ENCODE measurements at regions not wholly inside any gene's neighbourhood (a gene's known extent, or its start where the extent isn't known, plus 50 kb on each side); places are given as distances from the start of the nearest gene placed in this dataset.
"Not testable (repeated sequence)": the region's sequence is repeated elsewhere in the genome, so short reads cannot be mapped to it uniquely, and the experiment has no call there.

GRCh38 chr5:108696951-108697715 lies 50.6 kb upstream of the FER start:
- DNase-seq: no peak

- no peak for DNase-seq
Observed at GRCh38 chr5:108696407-108696806, 51.3 kb upstream of the FER start.

- DNase-seq: no peak
Observed at GRCh38 chr5:108688485-108688884, 59.2 kb upstream of the FER start.

- DNase-seq: no peak
Observed at GRCh38 chr5:108687595-108688200, 60.0 kb upstream of the FER start.

GRCh38 chr5:108686676-108687075 lies 61.0 kb upstream of the FER start:
- DNase-seq: no peak

- not testable (repeated sequence) for DNase-seq
Observed at GRCh38 chr5:108685448-108686216, 62.1 kb upstream of the FER start.

GRCh38 chr5:108681079-108681921 lies 66.4 kb upstream of the FER start:
- DNase-seq: no peak

- DNase-seq: no peak
Observed at GRCh38 chr5:108678091-108678490, 69.6 kb upstream of the FER start.

- no peak for DNase-seq
Observed at GRCh38 chr5:108675736-108676135, 72.0 kb upstream of the FER start.

- no peak for DNase-seq
Observed at GRCh38 chr5:108672639-108673038, 75.1 kb upstream of the FER start.

GRCh38 chr5:108670591-108671289 lies 77.0 kb upstream of the FER start:
- DNase-seq: no peak

- DNase-seq: no peak
Observed at GRCh38 chr5:108669462-108669861, 78.2 kb upstream of the FER start.

GRCh38 chr5:108661590-108662219 lies 86.0 kb upstream of the FER start:
- DNase-seq: no peak

GRCh38 chr5:108661024-108661423 lies 86.7 kb upstream of the FER start:
- no peak for DNase-seq

- no peak for DNase-seq
Observed at GRCh38 chr5:108660291-108660690, 87.4 kb upstream of the FER start.

- no peak for DNase-seq
Observed at GRCh38 chr5:108659531-108659930, 88.2 kb upstream of the FER start.

GRCh38 chr5:108655750-108656450 lies 91.8 kb upstream of the FER start:
- DNase-seq: no peak

- no peak for DNase-seq
Observed at GRCh38 chr5:108654051-108654450, 93.6 kb upstream of the FER start.

GRCh38 chr5:108653201-108653600 lies 94.5 kb upstream of the FER start:
- DNase-seq: no peak

GRCh38 chr5:108650997-108651396 lies 96.7 kb upstream of the FER start:
- DNase-seq: no peak

- DNase-seq: no peak
Observed at GRCh38 chr5:108649646-108650045, 98.1 kb upstream of the FER start.
